Inflammatory macrophage (primary cell): ENCODE measurements at regions not wholly inside any gene's neighbourhood (a gene's known extent, or its start where the extent isn't known, plus 50 kb on each side); places are given as distances from the start of the nearest gene placed in this dataset.

Experiments
- DNase-seq, 2 donors: peaks; one replicate each; pipeline ENCODE4 v3.0.0-alpha.2; 2020 to 2022

GRCh38 chr12:77722536-77722935, 108.2 kb upstream of the NAV3 start:
- DNase-seq, result no peak

GRCh38 chr12:77720258-77720657, 110.4 kb upstream of the NAV3 start:
- no peak for DNase-seq

- no peak for DNase-seq
These were observed 120.5 kb upstream of the NAV3 start for GRCh38 chr12:77710209-77710608.

GRCh38 chr12:77697126-77697525, 133.6 kb upstream of the NAV3 start:
- DNase-seq, result no peak

- DNase-seq, result no peak
These were observed 134.5 kb upstream of the NAV3 start for GRCh38 chr12:77696183-77696582.

GRCh38 chr12:77689510-77690086, 141.1 kb upstream of the NAV3 start:
- DNase-seq, result no peak

- DNase-seq, result no peak
These were observed 143.4 kb upstream of the NAV3 start for GRCh38 chr12:77687321-77687720.

GRCh38 chr12:77686760-77687159, 143.9 kb upstream of the NAV3 start:
- no peak for DNase-seq

GRCh38 chr12:77685901-77686300, 144.8 kb upstream of the NAV3 start:
- DNase-seq, result no peak

- peak; percentile 8 to 12 for DNase-seq
These were observed 145.6 kb upstream of the NAV3 start for GRCh38 chr12:77685112-77685511.

GRCh38 chr12:77682488-77682887, 148.2 kb upstream of the NAV3 start:
- no peak for DNase-seq

- DNase-seq, result no peak
These were observed 149.0 kb upstream of the NAV3 start for GRCh38 chr12:77681726-77682125.

GRCh38 chr12:77679686-77680085, 151.0 kb upstream of the NAV3 start:
- DNase-seq, result no peak

GRCh38 chr12:77678621-77679020, 152.1 kb upstream of the NAV3 start:
- no peak for DNase-seq

- no peak for DNase-seq
These were observed 163.6 kb upstream of the NAV3 start for GRCh38 chr12:77667101-77667500.

GRCh38 chr12:77648716-77649115, 182.0 kb upstream of the NAV3 start:
- DNase-seq, result no peak

GRCh38 chr12:77645966-77646598, 184.6 kb upstream of the NAV3 start:
- DNase-seq, result no peak

GRCh38 chr12:77644915-77645605, 185.6 kb upstream of the NAV3 start:
- no peak for DNase-seq

- no peak for DNase-seq
These were observed 188.4 kb upstream of the NAV3 start for GRCh38 chr12:77642246-77642645.

- DNase-seq, result no peak
These were observed 190.3 kb upstream of the NAV3 start for GRCh38 chr12:77640356-77640755.

GRCh38 chr12:77630790-77631445, 199.8 kb upstream of the NAV3 start:
- DNase-seq, result no peak

- no peak for DNase-seq
These were observed 200.3 kb upstream of the NAV3 start for GRCh38 chr12:77630344-77630743.

- DNase-seq, result no peak
These were observed 201.6 kb upstream of the NAV3 start for GRCh38 chr12:77629141-77629540.

GRCh38 chr12:77625441-77625840, 205.3 kb upstream of the NAV3 start:
- no peak for DNase-seq
